ENCODE measurements at regions not wholly inside any gene's neighbourhood (a gene's known extent, or its start where the extent isn't known, plus 50 kb on each side); places are given as distances from the start of the nearest gene placed in this dataset.

GRCh38 chr6:21771626-21772320 lies 178.2 kb downstream of the SOX4 start:
- H4K20me1 ChIP-seq (ENCODE audit: control insufficient read depth, insufficient read depth, low read length, poor library complexity, severe bottlenecking) = no peaks in the 10 kb centered on the region
- no peaks in the 10 kb centered on the region for H3K9me3 ChIP-seq (ENCODE audit: control extremely low read depth in 1 of 3, control insufficient read depth in 2 of 3, insufficient read depth in 1 of 3, low read length in 2 of 3)
- no peaks in the 10 kb centered on the region for H3K4me1 ChIP-seq (ENCODE audit: control insufficient read depth in 2 of 2, insufficient read depth in 2 of 2, low read length in 2 of 2)
- H3K27me3 ChIP-seq (replicated peaks in 1 of 4; ENCODE audit: control extremely low read depth in 1 of 4, control insufficient read depth in 3 of 4, insufficient read depth in 4 of 4, low read length in 3 of 4) = no peaks in the 10 kb centered on the region
- ChIA-PET POLR2A (no interaction called here), CTCF (no interaction called here)
- no peak for ATAC-seq (ENCODE audit: low read depth)
- H3K4me3 ChIP-seq (ENCODE audit: control extremely low read depth in 1 of 5, extremely low read depth in 1 of 5, insufficient read depth in 1 of 5, low read depth in 2 of 5, low read length in 4 of 5) = no peak overlapping the region
- Mint-ChIP-seq H3K4me1 (no peaks in the 10 kb centered on the region), H3K4me3 (no peak overlapping the region), H3K27ac (no peak overlapping the region), H3K27me3 (peaks cover 2% of the 10 kb centered on the region), H3K9me3 (ENCODE audit: insufficient read depth) (no peaks in the 10 kb centered on the region)
- H3K27ac ChIP-seq (ENCODE audit: low read length in 2 of 2) = no peak overlapping the region
- 22% methylated on average over 3 of the region's 4 CpGs for WGBS (ENCODE audit: insufficient coverage)
- no peak overlapping the region for H2AFZ ChIP-seq (ENCODE audit: insufficient read depth, low read depth, low read length, poor library complexity, severe bottlenecking)
- no peak for TF ChIP-seq CTCF (IDR thresholded peaks at IDR 0.05)
- no peak for TF ChIP-seq EZH2 (IDR thresholded peaks at IDR 0.05; ENCODE audit: borderline replicate concordance, insufficient read depth, low read depth, low read length, poor library complexity, severe bottlenecking)
- intact Hi-C loops (cut with micrococcal nuclease) = no loop called here
- H3K9ac ChIP-seq (ENCODE audit: low read length) = no peak overlapping the region
- no peaks in the 10 kb centered on the region for H3K79me2 ChIP-seq (ENCODE audit: control insufficient read depth, insufficient read depth, low read length)
- H3K36me3 ChIP-seq (replicated peaks in 1 of 2; ENCODE audit: control extremely low read depth in 1 of 2, control insufficient read depth in 1 of 2, extremely low read depth in 1 of 2, insufficient read depth in 2 of 2, low read length in 1 of 2) = no peaks in the 10 kb centered on the region
- no peak for DNase-seq
- H3K4me2 ChIP-seq (replicated peaks; ENCODE audit: low read depth, low read length, poor library complexity, severe bottlenecking) = no peak overlapping the region

- no peak overlapping the region for H3K27ac ChIP-seq (ENCODE audit: low read length in 2 of 2)
- no peak for TF ChIP-seq EZH2 (IDR thresholded peaks at IDR 0.05; ENCODE audit: borderline replicate concordance, insufficient read depth, low read depth, low read length, poor library complexity, severe bottlenecking)
- TF ChIP-seq CTCF (IDR thresholded peaks at IDR 0.05) = no peak
- intact Hi-C loops (cut with micrococcal nuclease) = no loop called here
- H3K9me3 Mint-ChIP-seq (ENCODE audit: insufficient read depth) = no peaks in the 10 kb centered on the region
- H3K9ac ChIP-seq (ENCODE audit: low read length) = no peak overlapping the region
- DNase-seq = no peak
- no peak overlapping the region for H3K4me2 ChIP-seq (replicated peaks; ENCODE audit: low read depth, low read length, poor library complexity, severe bottlenecking)
- no peak overlapping the region for H3K4me3 ChIP-seq (ENCODE audit: control extremely low read depth in 1 of 5, extremely low read depth in 1 of 5, insufficient read depth in 1 of 5, low read depth in 2 of 5, low read length in 4 of 5)
- CTCF ChIA-PET = no interaction called here
- no peak for ATAC-seq (ENCODE audit: low read depth)
- no peaks in the 10 kb centered on the region for H3K36me3 ChIP-seq (replicated peaks in 1 of 2; ENCODE audit: control extremely low read depth in 1 of 2, control insufficient read depth in 1 of 2, extremely low read depth in 1 of 2, insufficient read depth in 2 of 2, low read length in 1 of 2)
- H3K27me3 ChIP-seq (replicated peaks in 1 of 4; ENCODE audit: control extremely low read depth in 1 of 4, control insufficient read depth in 3 of 4, insufficient read depth in 4 of 4, low read length in 3 of 4) = no peaks in the 10 kb centered on the region
- no peaks in the 10 kb centered on the region for H3K79me2 ChIP-seq (ENCODE audit: control insufficient read depth, insufficient read depth, low read length)
- H2AFZ ChIP-seq (ENCODE audit: insufficient read depth, low read depth, low read length, poor library complexity, severe bottlenecking) = no peak overlapping the region
- H3K27me3 Mint-ChIP-seq = peaks cover 2% of the 10 kb centered on the region
- H4K20me1 ChIP-seq (ENCODE audit: control insufficient read depth, insufficient read depth, low read length, poor library complexity, severe bottlenecking) = no peaks in the 10 kb centered on the region
- H3K9me3 ChIP-seq (ENCODE audit: control extremely low read depth in 1 of 3, control insufficient read depth in 2 of 3, insufficient read depth in 1 of 3, low read length in 2 of 3) = no peaks in the 10 kb centered on the region
- no peaks in the 10 kb centered on the region for H3K4me1 ChIP-seq (ENCODE audit: control insufficient read depth in 2 of 2, insufficient read depth in 2 of 2, low read length in 2 of 2)
- H3K4me3 Mint-ChIP-seq = no peak overlapping the region
- H3K27ac Mint-ChIP-seq = no peak overlapping the region
- H3K4me1 Mint-ChIP-seq = no peaks in the 10 kb centered on the region
- POLR2A ChIA-PET = no interaction called here
These were observed 178.9 kb downstream of the SOX4 start for GRCh38 chr6:21772477-21772876.

All from B cell (primary cell).